GM21737 (cell line): ENCODE measurements at regions not wholly inside any gene's neighbourhood (a gene's known extent, or its start where the extent isn't known, plus 50 kb on each side); places are given as distances from the start of the nearest gene placed in this dataset.

ENCODE experiments used
- ATAC-seq: cut with Tn5 transposase; IDR thresholded peaks from one replicate; pipeline ENCODE4 v1.9.1; 2021; ENCODE audit warnings: mild to moderate bottlenecking, moderate library complexity; ENCODE audit not compliant: unreplicated experiment

- no peak for ATAC-seq
Observed at GRCh38 chr10:3692387-3692999, 92.5 kb downstream of the KLF6 start.

- no peak for ATAC-seq
Observed at GRCh38 chr10:3691482-3691881, 93.5 kb downstream of the KLF6 start.

GRCh38 chr10:3689871-3690510 lies 95.0 kb downstream of the KLF6 start:
- no peak for ATAC-seq

- no peak for ATAC-seq
Observed at GRCh38 chr10:3687510-3688081, 97.4 kb downstream of the KLF6 start.

- ATAC-seq: no peak
Observed at GRCh38 chr10:3685384-3685783, 99.6 kb downstream of the KLF6 start.

GRCh38 chr10:3684891-3685290 lies 100.1 kb downstream of the KLF6 start:
- ATAC-seq: no peak

- no peak for ATAC-seq
Observed at GRCh38 chr10:3683560-3683959, 101.4 kb downstream of the KLF6 start.

GRCh38 chr10:3682745-3683144 lies 102.3 kb downstream of the KLF6 start:
- no peak for ATAC-seq

- ATAC-seq: no peak
Observed at GRCh38 chr10:3681642-3682554, 103.1 kb downstream of the KLF6 start.

- ATAC-seq: no peak
Observed at GRCh38 chr10:3679950-3680629, 104.9 kb downstream of the KLF6 start.

- no peak for ATAC-seq
Observed at GRCh38 chr10:3678629-3679227, 106.3 kb downstream of the KLF6 start.

- ATAC-seq: no peak
Observed at GRCh38 chr10:3676564-3676963, 108.4 kb downstream of the KLF6 start.

GRCh38 chr10:3672220-3672619 lies 112.8 kb downstream of the KLF6 start:
- ATAC-seq: no peak

GRCh38 chr10:3671386-3671955 lies 113.5 kb downstream of the KLF6 start:
- no peak for ATAC-seq

- ATAC-seq: no peak
Observed at GRCh38 chr10:3668966-3669330, 116.1 kb downstream of the KLF6 start.

- ATAC-seq: no peak
Observed at GRCh38 chr10:3668276-3668965, 116.6 kb downstream of the KLF6 start.

- no peak for ATAC-seq
Observed at GRCh38 chr10:3666525-3667302, 118.3 kb downstream of the KLF6 start.

- no peak for ATAC-seq
Observed at GRCh38 chr10:3665316-3665908, 119.6 kb downstream of the KLF6 start.

GRCh38 chr10:3662775-3663174 lies 122.2 kb downstream of the KLF6 start:
- no peak for ATAC-seq
